Stimulated activated CD4-positive, alpha-beta T cell treated with anti-CD3 and anti-CD28 coated beads, Interleukin-4, amount 100 ng/mL, for 48 hours (primary cell): ENCODE measurements at regions not wholly inside any gene's neighbourhood (a gene's known extent, or its start where the extent isn't known, plus 50 kb on each side); places are given as distances from the start of the nearest gene placed in this dataset.

Experiments
- DNase-seq, 2 donors: peaks; one replicate each; pipeline ENCODE4 v3.0.0-alpha.2; 2020; ENCODE audit warnings: low read depth in 2 of 2

- no peak for DNase-seq
Observed at GRCh38 chr1:38718031-38718430, 141.5 kb downstream of the RRAGC start.

- DNase-seq = no peak
Observed at GRCh38 chr1:38716229-38716628, 143.3 kb downstream of the RRAGC start.

- DNase-seq = no peak
Observed at GRCh38 chr1:38715415-38715814, 144.2 kb downstream of the RRAGC start.

GRCh38 chr1:38712046-38712445 lies 147.5 kb downstream of the RRAGC start:
- DNase-seq = no peak

GRCh38 chr1:38708701-38709258 lies 150.8 kb downstream of the RRAGC start:
- no peak for DNase-seq

- no peak for DNase-seq
Observed at GRCh38 chr1:38701088-38701487, 158.5 kb downstream of the RRAGC start.

GRCh38 chr1:38700077-38700470 lies 159.5 kb downstream of the RRAGC start:
- no peak for DNase-seq

GRCh38 chr1:38699330-38700076 lies 160.1 kb downstream of the RRAGC start:
- no peak for DNase-seq

GRCh38 chr1:38697387-38697786 lies 162.2 kb downstream of the RRAGC start:
- no peak for DNase-seq

- DNase-seq = no peak
Observed at GRCh38 chr1:38696371-38696770, 163.2 kb downstream of the RRAGC start.

GRCh38 chr1:38693759-38694158 lies 165.8 kb downstream of the RRAGC start:
- no peak for DNase-seq

- no peak for DNase-seq
Observed at GRCh38 chr1:38693031-38693430, 166.5 kb downstream of the RRAGC start.

GRCh38 chr1:38690790-38691449 lies 168.7 kb downstream of the RRAGC start:
- DNase-seq = no peak

- DNase-seq = no peak
Observed at GRCh38 chr1:38686927-38687255, 172.7 kb downstream of the RRAGC start.

GRCh38 chr1:38686167-38686926 lies 173.2 kb downstream of the RRAGC start:
- DNase-seq = no peak

GRCh38 chr1:38685388-38685787 lies 174.2 kb downstream of the RRAGC start:
- no peak for DNase-seq

GRCh38 chr1:38680801-38681510 lies 178.6 kb downstream of the RRAGC start:
- DNase-seq = no peak

- no peak for DNase-seq
Observed at GRCh38 chr1:38677756-38678155, 181.8 kb downstream of the RRAGC start.

- no peak for DNase-seq
Observed at GRCh38 chr1:38677311-38677710, 182.3 kb downstream of the RRAGC start.

- DNase-seq = no peak
Observed at GRCh38 chr1:38672692-38673091, 186.9 kb downstream of the RRAGC start.

- DNase-seq = no peak
Observed at GRCh38 chr1:38671221-38671620, 188.4 kb downstream of the RRAGC start.

- DNase-seq = no peak
Observed at GRCh38 chr1:38670544-38671122, 188.9 kb downstream of the RRAGC start.
